GM23338 (cell line): ENCODE measurements at regions not wholly inside any gene's neighbourhood (a gene's known extent, or its start where the extent isn't known, plus 50 kb on each side); places are given as distances from the start of the nearest gene placed in this dataset.

Source experiments
- ATAC-seq: fragments of 200-7000 bp; cut with Tn5 transposase; 3 replicates; pipeline ENCODE4 v1.9.1; 2020
- DNase-seq: peaks from one replicate; pipeline ENCODE4 v3.0.0-alpha.2; 2015; ENCODE audit warnings: low spot score
- H2AFZ ChIP-seq: fragments of 200-600 bp; sonication (generic); 2 replicates; pipeline ENCODE4 v1.8.0; 2016; ENCODE audit warnings: antibody characterized with exemption, mild to moderate bottlenecking, moderate library complexity
- H3F3A ChIP-seq: fragments of 200-600 bp; sonication (generic); replicated peaks from 2 replicates; pipeline ENCODE4 v1.8.0; 2017; ENCODE audit warnings: antibody characterized with exemption, mixed run types, low read depth
- H3K27ac ChIP-seq: fragments of 200-600 bp; sonication (generic); 2 replicates; pipeline ENCODE4 v1.6.1; 2016; ENCODE audit warnings: low read depth
- H3K27me3 ChIP-seq: fragments of 200-600 bp; sonication (generic); 2 replicates; pipeline ENCODE4 v1.8.0; 2016; ENCODE audit warnings: mild to moderate bottlenecking, mixed run types, moderate library complexity; ENCODE audit not compliant: insufficient read depth
- H3K36me3 ChIP-seq: fragments of 200-600 bp; sonication (generic); 2 replicates; pipeline ENCODE4 v1.8.0; 2016; ENCODE audit warnings: mild to moderate bottlenecking; ENCODE audit not compliant: insufficient read depth
- H3K4me1 ChIP-seq: fragments of 200-600 bp; sonication (generic); 2 replicates; pipeline ENCODE4 v1.8.0; 2016; ENCODE audit warnings: mild to moderate bottlenecking, moderate library complexity; ENCODE audit not compliant: insufficient read depth
- H3K4me2 ChIP-seq: fragments of 200-600 bp; sonication (generic); 2 replicates; pipeline ENCODE4 v1.7.1; 2017; ENCODE audit warnings: mixed run types
- H3K4me3 ChIP-seq: fragments of 200-600 bp; sonication (generic); 2 replicates; pipeline ENCODE4 v1.6.1; 2016; ENCODE audit warnings: mixed run types
- H3K79me2 ChIP-seq: fragments of 200-600 bp; sonication (generic); replicated peaks from 2 replicates; pipeline ENCODE4 v1.8.0; 2017; ENCODE audit warnings: mild to moderate bottlenecking; ENCODE audit not compliant: insufficient read depth
- H3K9me2 ChIP-seq: fragments of 200-600 bp; sonication (generic); 2 replicates; pipeline ENCODE4 v1.8.0; 2017; ENCODE audit not compliant: insufficient read depth
- H4K20me1 ChIP-seq: fragments of 200-600 bp; sonication (generic); replicated peaks from 2 replicates; pipeline ENCODE4 v1.8.0; 2017; ENCODE audit warnings: mild to moderate bottlenecking; ENCODE audit not compliant: insufficient read depth
- H3K27ac Mint-ChIP-seq: 2 replicates; pipeline ENCODE4 v1.8.0; 2020; ENCODE audit warnings: inconsistent platforms, mild to moderate bottlenecking, moderate library complexity, mixed read lengths
- H3K27me3 Mint-ChIP-seq: 3 replicates; pipeline ENCODE4 v1.8.0; 2022; ENCODE audit warnings: low read depth, mild to moderate bottlenecking, moderate library complexity, mixed read lengths, inconsistent platforms; ENCODE audit not compliant: insufficient read depth, poor library complexity
- H3K36me3 Mint-ChIP-seq: 3 replicates; pipeline ENCODE4 v1.8.0; 2021; ENCODE audit warnings: low read depth, mild to moderate bottlenecking, inconsistent platforms, moderate library complexity, mixed read lengths
- H3K4me1 Mint-ChIP-seq: 3 replicates; pipeline ENCODE4 v1.8.0; 2020; ENCODE audit warnings: mild to moderate bottlenecking, inconsistent platforms, mixed read lengths
- H3K4me3 Mint-ChIP-seq: 3 replicates; pipeline ENCODE4 v1.8.0; 2021; ENCODE audit warnings: moderate library complexity, mild to moderate bottlenecking, inconsistent platforms, mixed read lengths
- H3K9me3 Mint-ChIP-seq: 3 replicates; pipeline ENCODE4 v1.8.0; 2020; ENCODE audit warnings: moderate library complexity, mild to moderate bottlenecking, inconsistent platforms, mixed read lengths
- CREB1 ChIP-seq: fragments of 250-450 bp; sonication (Bioruptor Pico); IDR thresholded peaks from 2 replicates; pipeline ENCODE4 v1.5.0; 2020; ENCODE audit warnings: low read depth, mild to moderate bottlenecking, moderate library complexity
- EZH2 ChIP-seq: fragments of 200-600 bp; sonication (generic); IDR thresholded peaks from one replicate; pipeline ENCODE4 v1.8.0; 2017; ENCODE audit warnings: antibody characterized with exemption, mild to moderate bottlenecking, low read depth; ENCODE audit not compliant: unreplicated experiment
- EZH2phosphoT487 ChIP-seq: fragments of 200-600 bp; sonication (generic); IDR thresholded peaks from one replicate; pipeline ENCODE4 v1.8.1; 2018; ENCODE audit warnings: antibody characterized with exemption; ENCODE audit not compliant: unreplicated experiment
- JUNB ChIP-seq: IDR thresholded peaks from one replicate; pipeline ENCODE4 v1.6.1; 2016; ENCODE audit warnings: antibody characterized with exemption; ENCODE audit not compliant: unreplicated experiment
- POLR2AphosphoS5 ChIP-seq: IDR thresholded peaks from 2 replicates; pipeline ENCODE4 v1.6.1; 2016; ENCODE audit warnings: antibody characterized with exemption, low read depth
- STAT1 ChIP-seq: IDR thresholded peaks from one replicate; pipeline ENCODE4 v1.6.1; 2016; ENCODE audit warnings: antibody characterized with exemption; ENCODE audit not compliant: unreplicated experiment
- ZNF114 ChIP-seq: fragments of 250-450 bp; sonication (Bioruptor Pico); IDR thresholded peaks from 2 replicates; pipeline ENCODE4 v1.5.0; 2020; ENCODE audit warnings: mild to moderate bottlenecking, moderate library complexity
- ZNF462 ChIP-seq: fragments of 250-450 bp; sonication (Bioruptor Pico); IDR thresholded peaks from 2 replicates; pipeline ENCODE4 v1.5.0; 2020; ENCODE audit warnings: mild to moderate bottlenecking, moderate library complexity
- TF ChIP-seq, protein P1 (sequence below), 2 experiments: fragments of 200-600 bp in 1 of 2; sonication (generic) in 1 of 2; conservative IDR thresholded peaks; 2 replicates each; pipeline versions ENCODE4 v1.5.1 to v1.6.1; 2016 to 2017; ENCODE audit warnings: antibody characterized with exemption in 2 of 2, low read depth in 2 of 2, mild to moderate bottlenecking in 2 of 2, moderate library complexity in 1 of 2
- TF ChIP-seq, protein P2 (sequence below): IDR thresholded peaks from 2 replicates; pipeline ENCODE4 v1.6.1; 2016; ENCODE audit warnings: antibody characterized with exemption
- TF ChIP-seq, protein P3 (sequence below): IDR thresholded peaks from one replicate; pipeline ENCODE4 v1.6.1; 2018; ENCODE audit warnings: antibody characterized with exemption; ENCODE audit not compliant: unreplicated experiment

DNA sequence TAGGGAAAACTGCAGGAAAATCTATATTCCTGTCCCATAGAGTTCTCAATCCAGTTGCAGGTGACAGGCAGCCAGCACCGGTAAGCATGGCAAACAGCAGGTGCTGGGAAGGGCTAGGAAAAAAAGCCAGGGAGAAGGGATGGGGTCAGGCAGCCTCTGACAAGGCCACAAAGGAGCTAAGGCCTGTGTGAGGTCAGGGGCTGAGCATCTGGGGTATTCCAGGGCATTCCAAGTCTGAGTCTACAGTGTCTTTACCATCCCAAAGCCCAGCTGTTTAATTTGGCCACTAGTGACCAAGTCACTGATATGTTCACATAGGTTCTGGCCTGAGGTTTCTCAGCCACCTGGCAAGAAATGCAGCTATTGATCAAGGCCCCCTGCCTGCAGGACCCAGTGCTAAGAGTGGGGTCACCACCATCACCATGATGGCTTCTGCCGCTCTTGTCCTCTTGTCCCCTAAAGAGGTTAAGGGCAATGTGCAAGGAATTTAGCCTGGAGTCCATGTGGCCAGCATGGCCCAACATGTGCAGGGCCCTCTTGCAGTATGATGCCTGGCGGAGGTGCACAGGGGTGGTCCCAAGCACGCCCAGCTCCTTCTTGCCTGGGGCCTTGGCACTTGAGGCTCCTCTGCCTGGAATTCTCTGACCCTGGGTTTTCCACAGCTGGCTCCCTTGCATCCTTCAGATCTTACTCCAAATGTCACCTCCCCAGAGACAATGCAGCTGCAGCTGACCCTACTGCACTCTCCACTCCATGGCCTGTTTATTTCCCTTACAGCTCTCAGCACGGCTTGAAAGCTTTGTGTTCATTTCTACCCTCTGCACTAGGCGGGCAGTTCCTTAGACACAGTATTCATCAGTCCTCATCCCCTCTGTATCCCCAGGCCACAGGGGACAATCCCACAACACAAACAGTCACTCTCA, 213.1 kb downstream of the MSX2 start:
- Mint-ChIP-seq H3K4me1 (no peaks in the 10 kb centered on the region; the same call in 2 of the 3 replicates), H3K4me3 (no peak overlapping the region), H3K27me3 (peaks cover 2% of the 10 kb centered on the region), H3K36me3 (no peaks in the 10 kb centered on the region), H3K27ac (no peak overlapping the region), H3K9me3 (no peaks in the 10 kb centered on the region)
- Histone ChIP-seq H3K27ac (no peak overlapping the region), H2AFZ (no peak overlapping the region), H3K4me1 (no peaks in the 10 kb centered on the region), H3F3A (no peaks in the 10 kb centered on the region), H3K27me3 (no peaks in the 10 kb centered on the region), H3K36me3 (no peaks in the 10 kb centered on the region), H3K4me3 (no peak overlapping the region), H3K4me2 (no peak overlapping the region), H4K20me1 (no peaks in the 10 kb centered on the region), H3K9me2 (peaks cover 4% of the 10 kb centered on the region; the same call in 1 of the 2 replicates), H3K79me2 (no peaks in the 10 kb centered on the region)
- no peak for ATAC-seq
- TF ChIP-seq EZH2: no peak
- TF ChIP-seq ZNF462 (CRISPR knock-in tag): no peak
- TF ChIP-seq, protein P1, sequence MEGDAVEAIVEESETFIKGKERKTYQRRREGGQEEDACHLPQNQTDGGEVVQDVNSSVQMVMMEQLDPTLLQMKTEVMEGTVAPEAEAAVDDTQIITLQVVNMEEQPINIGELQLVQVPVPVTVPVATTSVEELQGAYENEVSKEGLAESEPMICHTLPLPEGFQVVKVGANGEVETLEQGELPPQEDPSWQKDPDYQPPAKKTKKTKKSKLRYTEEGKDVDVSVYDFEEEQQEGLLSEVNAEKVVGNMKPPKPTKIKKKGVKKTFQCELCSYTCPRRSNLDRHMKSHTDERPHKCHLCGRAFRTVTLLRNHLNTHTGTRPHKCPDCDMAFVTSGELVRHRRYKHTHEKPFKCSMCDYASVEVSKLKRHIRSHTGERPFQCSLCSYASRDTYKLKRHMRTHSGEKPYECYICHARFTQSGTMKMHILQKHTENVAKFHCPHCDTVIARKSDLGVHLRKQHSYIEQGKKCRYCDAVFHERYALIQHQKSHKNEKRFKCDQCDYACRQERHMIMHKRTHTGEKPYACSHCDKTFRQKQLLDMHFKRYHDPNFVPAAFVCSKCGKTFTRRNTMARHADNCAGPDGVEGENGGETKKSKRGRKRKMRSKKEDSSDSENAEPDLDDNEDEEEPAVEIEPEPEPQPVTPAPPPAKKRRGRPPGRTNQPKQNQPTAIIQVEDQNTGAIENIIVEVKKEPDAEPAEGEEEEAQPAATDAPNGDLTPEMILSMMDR (conservative IDR thresholded peaks at IDR 0.05; ENCODE audit: low read depth in 2 of 2): no peak
- TF ChIP-seq CREB1 (CRISPR knock-in tag): no peak
- TF ChIP-seq, protein P2, sequence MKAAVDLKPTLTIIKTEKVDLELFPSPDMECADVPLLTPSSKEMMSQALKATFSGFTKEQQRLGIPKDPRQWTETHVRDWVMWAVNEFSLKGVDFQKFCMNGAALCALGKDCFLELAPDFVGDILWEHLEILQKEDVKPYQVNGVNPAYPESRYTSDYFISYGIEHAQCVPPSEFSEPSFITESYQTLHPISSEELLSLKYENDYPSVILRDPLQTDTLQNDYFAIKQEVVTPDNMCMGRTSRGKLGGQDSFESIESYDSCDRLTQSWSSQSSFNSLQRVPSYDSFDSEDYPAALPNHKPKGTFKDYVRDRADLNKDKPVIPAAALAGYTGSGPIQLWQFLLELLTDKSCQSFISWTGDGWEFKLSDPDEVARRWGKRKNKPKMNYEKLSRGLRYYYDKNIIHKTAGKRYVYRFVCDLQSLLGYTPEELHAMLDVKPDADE: no peak
- TF ChIP-seq EZH2phosphoT487: no peak
- TF ChIP-seq, protein P3, sequence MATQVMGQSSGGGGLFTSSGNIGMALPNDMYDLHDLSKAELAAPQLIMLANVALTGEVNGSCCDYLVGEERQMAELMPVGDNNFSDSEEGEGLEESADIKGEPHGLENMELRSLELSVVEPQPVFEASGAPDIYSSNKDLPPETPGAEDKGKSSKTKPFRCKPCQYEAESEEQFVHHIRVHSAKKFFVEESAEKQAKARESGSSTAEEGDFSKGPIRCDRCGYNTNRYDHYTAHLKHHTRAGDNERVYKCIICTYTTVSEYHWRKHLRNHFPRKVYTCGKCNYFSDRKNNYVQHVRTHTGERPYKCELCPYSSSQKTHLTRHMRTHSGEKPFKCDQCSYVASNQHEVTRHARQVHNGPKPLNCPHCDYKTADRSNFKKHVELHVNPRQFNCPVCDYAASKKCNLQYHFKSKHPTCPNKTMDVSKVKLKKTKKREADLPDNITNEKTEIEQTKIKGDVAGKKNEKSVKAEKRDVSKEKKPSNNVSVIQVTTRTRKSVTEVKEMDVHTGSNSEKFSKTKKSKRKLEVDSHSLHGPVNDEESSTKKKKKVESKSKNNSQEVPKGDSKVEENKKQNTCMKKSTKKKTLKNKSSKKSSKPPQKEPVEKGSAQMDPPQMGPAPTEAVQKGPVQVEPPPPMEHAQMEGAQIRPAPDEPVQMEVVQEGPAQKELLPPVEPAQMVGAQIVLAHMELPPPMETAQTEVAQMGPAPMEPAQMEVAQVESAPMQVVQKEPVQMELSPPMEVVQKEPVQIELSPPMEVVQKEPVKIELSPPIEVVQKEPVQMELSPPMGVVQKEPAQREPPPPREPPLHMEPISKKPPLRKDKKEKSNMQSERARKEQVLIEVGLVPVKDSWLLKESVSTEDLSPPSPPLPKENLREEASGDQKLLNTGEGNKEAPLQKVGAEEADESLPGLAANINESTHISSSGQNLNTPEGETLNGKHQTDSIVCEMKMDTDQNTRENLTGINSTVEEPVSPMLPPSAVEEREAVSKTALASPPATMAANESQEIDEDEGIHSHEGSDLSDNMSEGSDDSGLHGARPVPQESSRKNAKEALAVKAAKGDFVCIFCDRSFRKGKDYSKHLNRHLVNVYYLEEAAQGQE: no peak
- TF ChIP-seq STAT1: no peak
- no peak for TF ChIP-seq POLR2AphosphoS5
- TF ChIP-seq ZNF114 (CRISPR knock-in tag): no peak
- no peak for TF ChIP-seq JUNB
- DNase-seq: no peak
